ENCODE measurements at regions not wholly inside any gene's neighbourhood (a gene's known extent, or its start where the extent isn't known, plus 50 kb on each side); places are given as distances from the start of the nearest gene placed in this dataset.

DNA sequence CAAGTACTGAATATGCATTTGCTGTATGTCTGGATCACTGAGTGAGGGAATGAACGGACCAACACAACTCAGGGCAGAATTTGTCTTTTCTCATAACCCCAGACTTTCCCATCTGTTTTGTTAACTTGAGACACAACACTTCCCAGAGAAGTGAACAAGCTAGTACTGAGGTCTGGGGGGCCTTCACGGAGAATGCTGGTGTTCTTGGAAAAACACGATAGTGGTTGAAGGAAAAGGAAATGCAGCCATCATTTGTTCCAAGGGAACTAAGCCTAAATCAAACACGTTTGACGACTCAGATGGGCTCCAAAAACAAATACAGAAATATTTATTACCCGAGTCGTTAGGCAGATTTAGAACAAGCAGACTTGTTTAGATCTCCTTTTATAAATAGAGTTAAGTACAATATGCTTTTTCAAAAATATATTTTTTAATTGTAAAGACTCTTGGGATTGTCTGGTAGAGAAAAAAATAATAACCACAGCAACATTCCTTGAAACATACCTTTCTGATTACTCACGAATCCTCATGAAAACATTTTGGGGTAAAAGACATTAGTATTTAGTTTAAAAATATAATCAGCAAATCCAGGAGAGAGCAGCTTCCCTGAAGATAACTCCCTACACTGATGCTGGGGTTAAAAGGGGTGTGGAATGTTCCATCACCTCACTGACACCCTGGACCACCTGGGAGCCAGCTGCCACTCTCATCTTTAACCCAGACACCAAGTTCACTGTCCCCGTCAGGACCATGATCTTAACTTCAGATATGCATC, 427.7 kb upstream of the RUNX1 start:
- Histone ChIP-seq H3K36me3 (ENCODE audit: control insufficient read depth, insufficient read depth, low read length) (no peaks in the 10 kb centered on the region), H3K27ac (ENCODE audit: low read length) (no peak overlapping the region), H3K4me1 (ENCODE audit: control insufficient read depth, insufficient read depth, low read length) (no peaks in the 10 kb centered on the region), H3K27me3 (ENCODE audit: control insufficient read depth, insufficient read depth, low read length) (no peaks in the 10 kb centered on the region), H3K4me3 (ENCODE audit: low read depth in 2 of 2, low read length in 2 of 2) (no peak overlapping the region), H3K9me3 (ENCODE audit: control insufficient read depth, insufficient read depth, low read depth, low read length) (no peaks in the 10 kb centered on the region)
- ChIA-PET POLR2A (no interaction called here), CTCF (no interaction called here)
- DNase-seq (ENCODE audit: low read depth, low spot score) (no peak), ATAC-seq (no peak)
- BruUV-seq (replicated peaks), result no TSS peak
- intact Hi-C loops (cut with micrococcal nuclease; ENCODE audit: unreplicated experiment) (no loop called here), in situ Hi-C loops (cut with HindIII; ENCODE audit: low pct_unique_long_range_greater_than_20kb, low sequenced_read_pairs) (no loop called here)
- TF ChIP-seq, protein P1, sequence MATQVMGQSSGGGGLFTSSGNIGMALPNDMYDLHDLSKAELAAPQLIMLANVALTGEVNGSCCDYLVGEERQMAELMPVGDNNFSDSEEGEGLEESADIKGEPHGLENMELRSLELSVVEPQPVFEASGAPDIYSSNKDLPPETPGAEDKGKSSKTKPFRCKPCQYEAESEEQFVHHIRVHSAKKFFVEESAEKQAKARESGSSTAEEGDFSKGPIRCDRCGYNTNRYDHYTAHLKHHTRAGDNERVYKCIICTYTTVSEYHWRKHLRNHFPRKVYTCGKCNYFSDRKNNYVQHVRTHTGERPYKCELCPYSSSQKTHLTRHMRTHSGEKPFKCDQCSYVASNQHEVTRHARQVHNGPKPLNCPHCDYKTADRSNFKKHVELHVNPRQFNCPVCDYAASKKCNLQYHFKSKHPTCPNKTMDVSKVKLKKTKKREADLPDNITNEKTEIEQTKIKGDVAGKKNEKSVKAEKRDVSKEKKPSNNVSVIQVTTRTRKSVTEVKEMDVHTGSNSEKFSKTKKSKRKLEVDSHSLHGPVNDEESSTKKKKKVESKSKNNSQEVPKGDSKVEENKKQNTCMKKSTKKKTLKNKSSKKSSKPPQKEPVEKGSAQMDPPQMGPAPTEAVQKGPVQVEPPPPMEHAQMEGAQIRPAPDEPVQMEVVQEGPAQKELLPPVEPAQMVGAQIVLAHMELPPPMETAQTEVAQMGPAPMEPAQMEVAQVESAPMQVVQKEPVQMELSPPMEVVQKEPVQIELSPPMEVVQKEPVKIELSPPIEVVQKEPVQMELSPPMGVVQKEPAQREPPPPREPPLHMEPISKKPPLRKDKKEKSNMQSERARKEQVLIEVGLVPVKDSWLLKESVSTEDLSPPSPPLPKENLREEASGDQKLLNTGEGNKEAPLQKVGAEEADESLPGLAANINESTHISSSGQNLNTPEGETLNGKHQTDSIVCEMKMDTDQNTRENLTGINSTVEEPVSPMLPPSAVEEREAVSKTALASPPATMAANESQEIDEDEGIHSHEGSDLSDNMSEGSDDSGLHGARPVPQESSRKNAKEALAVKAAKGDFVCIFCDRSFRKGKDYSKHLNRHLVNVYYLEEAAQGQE (IDR thresholded peaks at IDR 0.05; ENCODE audit: insufficient read depth in 1 of 2, low read depth in 2 of 2, low read length in 1 of 2), result no peak

DNA sequence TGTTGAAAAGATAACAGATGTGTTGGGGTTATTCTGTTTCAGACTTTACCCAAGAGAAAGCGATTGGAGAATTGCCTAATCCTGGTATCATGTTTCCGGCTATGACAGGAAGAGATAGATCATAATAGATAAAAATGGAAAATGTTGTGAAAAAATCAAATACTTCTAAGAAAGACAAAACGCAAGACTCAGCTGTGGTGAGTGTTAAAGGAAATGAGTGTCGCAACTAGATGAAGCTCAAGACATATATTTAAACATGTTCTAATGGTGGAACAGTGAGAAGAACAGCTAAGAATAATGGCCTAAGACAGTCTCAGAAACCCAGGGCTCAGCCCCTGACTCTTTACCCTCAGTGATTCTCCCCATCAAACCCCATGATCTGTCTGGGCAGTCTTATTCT, 426.7 kb upstream of the RUNX1 start:
- ChIA-PET POLR2A (no interaction called here), CTCF (no interaction called here)
- no peaks in the 10 kb centered on the region for H3K4me1 ChIP-seq (ENCODE audit: control insufficient read depth, insufficient read depth, low read length)
- H3K4me3 ChIP-seq (ENCODE audit: low read depth in 2 of 2, low read length in 2 of 2), result no peak overlapping the region
- DNase-seq (ENCODE audit: low read depth, low spot score), result no peak
- H3K9me3 ChIP-seq (ENCODE audit: control insufficient read depth, insufficient read depth, low read depth, low read length), result no peaks in the 10 kb centered on the region
- intact Hi-C loops (cut with micrococcal nuclease; ENCODE audit: unreplicated experiment) (no loop called here), in situ Hi-C loops (cut with HindIII; ENCODE audit: low pct_unique_long_range_greater_than_20kb, low sequenced_read_pairs) (no loop called here)
- H3K27ac ChIP-seq (ENCODE audit: low read length), result no peak overlapping the region
- no peak for TF ChIP-seq SIN3A (IDR thresholded peaks at IDR 0.05; ENCODE audit: borderline replicate concordance, insufficient read depth, low read depth, low read length)
- TF ChIP-seq, protein P1 (IDR thresholded peaks at IDR 0.05; ENCODE audit: insufficient read depth in 1 of 2, low read depth in 2 of 2, low read length in 1 of 2), result no peak
- TF ChIP-seq TCF7L2 (IDR thresholded peaks at IDR 0.05; ENCODE audit: low read depth, low read length), result no peak
- TF ChIP-seq POLR2AphosphoS5 (IDR thresholded peaks at IDR 0.05; ENCODE audit: low read depth, low read length), result no peak
- TF ChIP-seq, protein P2, sequence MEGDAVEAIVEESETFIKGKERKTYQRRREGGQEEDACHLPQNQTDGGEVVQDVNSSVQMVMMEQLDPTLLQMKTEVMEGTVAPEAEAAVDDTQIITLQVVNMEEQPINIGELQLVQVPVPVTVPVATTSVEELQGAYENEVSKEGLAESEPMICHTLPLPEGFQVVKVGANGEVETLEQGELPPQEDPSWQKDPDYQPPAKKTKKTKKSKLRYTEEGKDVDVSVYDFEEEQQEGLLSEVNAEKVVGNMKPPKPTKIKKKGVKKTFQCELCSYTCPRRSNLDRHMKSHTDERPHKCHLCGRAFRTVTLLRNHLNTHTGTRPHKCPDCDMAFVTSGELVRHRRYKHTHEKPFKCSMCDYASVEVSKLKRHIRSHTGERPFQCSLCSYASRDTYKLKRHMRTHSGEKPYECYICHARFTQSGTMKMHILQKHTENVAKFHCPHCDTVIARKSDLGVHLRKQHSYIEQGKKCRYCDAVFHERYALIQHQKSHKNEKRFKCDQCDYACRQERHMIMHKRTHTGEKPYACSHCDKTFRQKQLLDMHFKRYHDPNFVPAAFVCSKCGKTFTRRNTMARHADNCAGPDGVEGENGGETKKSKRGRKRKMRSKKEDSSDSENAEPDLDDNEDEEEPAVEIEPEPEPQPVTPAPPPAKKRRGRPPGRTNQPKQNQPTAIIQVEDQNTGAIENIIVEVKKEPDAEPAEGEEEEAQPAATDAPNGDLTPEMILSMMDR (IDR thresholded peaks at IDR 0.05), result no peak
- no peaks in the 10 kb centered on the region for H3K27me3 ChIP-seq (ENCODE audit: control insufficient read depth, insufficient read depth, low read length)
- no peaks in the 10 kb centered on the region for H3K36me3 ChIP-seq (ENCODE audit: control insufficient read depth, insufficient read depth, low read length)
- ATAC-seq, result no peak
- no TSS peak for BruUV-seq (replicated peaks)
